ENCODE measurements at regions not wholly inside any gene's neighbourhood (a gene's known extent, or its start where the extent isn't known, plus 50 kb on each side); places are given as distances from the start of the nearest gene placed in this dataset.

DNA sequence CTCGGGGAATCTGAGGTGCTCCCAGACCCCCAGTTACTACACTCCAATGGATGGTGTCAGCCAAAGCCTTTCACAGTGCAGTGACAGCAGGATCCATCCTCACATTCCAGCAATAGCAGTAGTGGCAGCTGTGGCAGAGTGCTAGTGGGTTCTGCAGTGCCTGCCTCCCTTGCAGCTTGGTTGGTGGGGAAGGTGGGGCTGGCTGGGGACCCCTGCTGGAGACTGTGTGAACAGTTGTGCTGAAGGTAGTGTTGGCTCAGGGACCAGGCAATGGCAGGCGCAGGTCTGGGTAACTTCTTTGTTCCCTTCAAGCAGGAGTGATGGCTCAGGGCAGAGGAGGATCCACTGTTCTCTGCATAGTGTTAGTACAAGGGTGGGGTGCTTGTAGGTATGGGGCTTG is 343.7 kb upstream of the TRAM1L1 start:
- TF ChIP-seq POLR2A (IDR thresholded peaks at IDR 0.05) (no peak), CTCF (IDR thresholded peaks at IDR 0.05) (no peak)
